RWPE1 (cell line): ENCODE measurements at regions not wholly inside any gene's neighbourhood (a gene's known extent, or its start where the extent isn't known, plus 50 kb on each side); places are given as distances from the start of the nearest gene placed in this dataset.

Experiments used
- CTCF ChIA-PET: fragments of 350-600 bp; sonication (Branson Sonifier 250); formaldehyde crosslinking; extraction: SDS; loops from one replicate; lab custom pipeline; 2021; lab: Yijun Ruan, JAX
- POLR2A ChIA-PET: fragments of 400-600 bp; formaldehyde crosslinking; extraction: SDS; loops from one replicate; lab custom pipeline; 2020; ENCODE audit warnings: antibody characterized with exemption; ENCODE audit not compliant: low non-redundant PET; lab: Yijun Ruan, JAX
- DNase-seq: peaks from one replicate; pipeline ENCODE4 v3.0.0; 2012; ENCODE audit warnings: low spot score
- H3K27ac ChIP-seq: fragments of 450-650 bp; 2 replicates; pipeline ENCODE4 v1.5.1; 2017
- TF ChIP-seq, protein P1 (sequence below): fragments of 450-650 bp; conservative IDR thresholded peaks from 2 replicates; pipeline ENCODE4 v1.5.1; 2017; ENCODE audit warnings: low read depth, mild to moderate bottlenecking

- no peak overlapping the region for H3K27ac ChIP-seq
- TF ChIP-seq, protein P1, sequence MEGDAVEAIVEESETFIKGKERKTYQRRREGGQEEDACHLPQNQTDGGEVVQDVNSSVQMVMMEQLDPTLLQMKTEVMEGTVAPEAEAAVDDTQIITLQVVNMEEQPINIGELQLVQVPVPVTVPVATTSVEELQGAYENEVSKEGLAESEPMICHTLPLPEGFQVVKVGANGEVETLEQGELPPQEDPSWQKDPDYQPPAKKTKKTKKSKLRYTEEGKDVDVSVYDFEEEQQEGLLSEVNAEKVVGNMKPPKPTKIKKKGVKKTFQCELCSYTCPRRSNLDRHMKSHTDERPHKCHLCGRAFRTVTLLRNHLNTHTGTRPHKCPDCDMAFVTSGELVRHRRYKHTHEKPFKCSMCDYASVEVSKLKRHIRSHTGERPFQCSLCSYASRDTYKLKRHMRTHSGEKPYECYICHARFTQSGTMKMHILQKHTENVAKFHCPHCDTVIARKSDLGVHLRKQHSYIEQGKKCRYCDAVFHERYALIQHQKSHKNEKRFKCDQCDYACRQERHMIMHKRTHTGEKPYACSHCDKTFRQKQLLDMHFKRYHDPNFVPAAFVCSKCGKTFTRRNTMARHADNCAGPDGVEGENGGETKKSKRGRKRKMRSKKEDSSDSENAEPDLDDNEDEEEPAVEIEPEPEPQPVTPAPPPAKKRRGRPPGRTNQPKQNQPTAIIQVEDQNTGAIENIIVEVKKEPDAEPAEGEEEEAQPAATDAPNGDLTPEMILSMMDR, result no peak
- POLR2A ChIA-PET, result no interaction called here
- no peak for DNase-seq
- CTCF ChIA-PET, result no interaction called here
Observed at GRCh38 chr2:206867006-206867405, 72.3 kb upstream of the CPO start.

DNA sequence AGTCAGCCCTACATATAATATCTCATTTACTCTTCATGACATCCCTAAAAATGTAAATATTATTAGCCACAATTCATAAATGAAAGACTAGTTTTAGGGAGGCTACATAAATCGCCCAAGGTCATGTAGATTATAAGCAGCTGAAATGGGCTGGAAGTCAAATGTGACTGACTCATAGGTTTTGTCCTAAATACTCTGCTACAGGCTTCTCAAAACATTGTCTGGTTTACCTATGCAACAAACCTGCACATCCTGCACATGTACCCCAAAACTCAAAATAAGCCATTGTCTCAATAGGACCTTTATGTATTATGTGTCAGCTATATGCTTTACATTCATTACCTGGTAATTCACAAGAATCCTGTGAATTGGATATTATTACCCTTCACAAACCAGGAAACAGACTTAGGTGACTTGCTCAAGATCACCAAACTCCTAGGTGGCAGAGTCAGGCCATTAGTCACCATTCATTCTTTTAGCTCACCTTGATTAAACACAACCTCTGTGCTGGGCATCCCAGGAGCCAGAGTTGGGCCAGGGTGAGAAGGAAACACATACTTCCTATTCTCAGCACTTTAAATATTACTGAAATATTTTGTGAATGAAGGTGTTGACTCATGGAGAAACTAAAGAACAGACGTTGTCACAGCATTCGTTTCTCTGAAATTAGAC, 69.4 kb upstream of the CPO start:
- POLR2A ChIA-PET, result no interaction called here
- no peak overlapping the region for H3K27ac ChIP-seq
- TF ChIP-seq, protein P1, result no peak
- DNase-seq, result no peak
- CTCF ChIA-PET, result interaction anchor here (0.6 kb wide), 1 partner anchor 45 kb away, joined by 3 read pairs; no protein-coding TSS in a partner anchor

DNA sequence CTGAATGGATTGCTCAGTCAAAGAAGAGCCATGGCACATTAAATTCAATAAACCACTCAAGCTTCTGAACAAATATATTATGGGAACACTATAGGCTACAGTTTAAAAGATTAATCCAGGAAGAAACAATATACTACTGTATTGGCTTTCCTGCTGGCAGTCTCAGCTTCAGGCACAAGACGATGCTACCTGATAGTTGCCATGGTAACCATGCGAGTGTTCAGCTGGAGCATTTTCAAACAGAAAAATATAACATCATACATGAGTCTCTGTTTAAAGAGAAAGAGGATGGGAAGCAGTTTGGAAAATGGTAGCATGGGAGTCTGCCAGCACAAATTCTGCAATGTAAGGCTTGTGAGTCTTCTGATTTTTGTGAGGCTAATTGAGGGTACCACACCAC, 65.9 kb upstream of the CPO start:
- ChIA-PET POLR2A (no interaction called here), CTCF (no interaction called here)
- H3K27ac ChIP-seq, result no peak overlapping the region
- DNase-seq, result no peak
- TF ChIP-seq, protein P1, result no peak

DNA sequence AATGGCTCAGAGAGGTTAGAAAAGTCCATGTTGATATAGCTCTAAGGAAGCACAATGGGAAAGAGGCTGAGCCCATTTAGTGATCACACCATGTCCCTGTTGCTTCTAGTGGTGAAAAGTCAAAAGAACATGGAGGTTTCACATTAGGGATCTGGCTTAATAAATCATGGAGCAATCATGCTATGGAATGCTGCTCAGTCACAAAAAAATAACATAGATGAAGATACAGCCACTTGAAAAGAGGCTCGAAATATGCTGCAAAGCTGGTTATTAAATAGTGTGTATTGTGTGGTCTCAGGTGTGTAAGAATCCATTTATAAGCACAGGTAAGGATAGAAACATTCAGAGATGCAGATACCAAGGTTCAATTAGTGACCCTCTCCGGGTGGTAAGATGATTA, 63.6 kb upstream of the CPO start:
- DNase-seq, result no peak
- TF ChIP-seq, protein P1, result no peak
- POLR2A ChIA-PET, result no interaction called here
- CTCF ChIA-PET, result interaction anchor here (0.9 kb wide), 1 partner anchor 725 kb away, joined by 3 read pairs; no protein-coding TSS in a partner anchor
- no peak overlapping the region for H3K27ac ChIP-seq

GRCh38 chr2:206876216-206876860, 63.0 kb upstream of the CPO start:
- TF ChIP-seq, protein P1, result no peak
- no peak overlapping the region for H3K27ac ChIP-seq
- DNase-seq, result no peak
- ChIA-PET CTCF (interaction anchor here (0.7 to 0.9 kb wide), 2 partner anchors 52 to 724 kb away, joined by 3 read pairs; no protein-coding TSS in a partner anchor), POLR2A (no interaction called here)

DNA sequence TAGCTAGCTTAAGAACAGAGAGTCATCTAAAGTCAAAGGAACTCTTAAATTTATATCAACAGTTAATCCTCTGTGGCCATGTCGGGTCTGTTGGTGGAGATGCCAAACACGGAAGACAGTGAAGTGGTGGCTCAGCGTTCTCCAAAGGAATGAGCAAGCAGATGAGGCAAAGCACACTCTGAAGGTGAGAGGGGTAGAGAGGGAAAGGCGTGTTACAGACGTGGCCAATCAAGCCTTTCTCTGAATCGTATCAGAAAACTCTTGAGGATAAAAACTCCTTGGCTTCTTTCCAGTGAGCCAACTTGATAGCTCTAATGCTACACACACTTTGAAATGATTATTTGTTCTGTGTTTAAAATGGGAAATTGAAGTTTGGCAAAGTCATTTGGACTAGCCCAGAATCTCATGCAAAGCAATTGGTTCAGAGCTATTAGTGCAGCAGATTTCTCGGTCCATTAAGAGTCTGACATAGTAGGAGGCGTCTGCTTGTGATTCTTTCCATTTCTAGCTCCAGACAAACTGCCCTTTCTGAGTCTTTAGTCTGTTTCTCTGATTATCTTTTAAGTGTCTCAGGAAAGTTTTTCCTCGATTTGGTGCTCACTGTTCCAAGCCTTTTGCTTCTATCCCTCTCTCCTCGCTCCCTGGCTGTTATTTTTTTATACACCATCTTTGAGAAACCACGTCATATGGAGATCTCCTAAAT, 57.5 kb upstream of the CPO start:
- CTCF ChIA-PET, result no interaction called here
- DNase-seq, result no peak
- POLR2A ChIA-PET, result no interaction called here
- TF ChIP-seq, protein P1, result no peak
- H3K27ac ChIP-seq, result no peak overlapping the region
